IMR-90 (cell line): ENCODE measurements at regions not wholly inside any gene's neighbourhood (a gene's known extent, or its start where the extent isn't known, plus 50 kb on each side); places are given as distances from the start of the nearest gene placed in this dataset.

Experiments used
- ATAC-seq: fragments of 200-7000 bp; cut with Tn5 transposase; 2 replicates; pipeline ENCODE4 v1.9.1; 2020; ENCODE audit warnings: low read depth, mild to moderate bottlenecking, moderate library complexity
- BruUV-seq: library from RNA; stranded (reverse); fragments of 400-500 nt; replicated peaks from 2 replicates; lab custom pipeline; 2021; lab: Mats Ljungman, UMichigan
- CTCF ChIA-PET: fragments of 300-600 bp; formaldehyde crosslinking; extraction: SDS; loops from one replicate; lab custom pipeline; 2021; ENCODE audit warnings: antibody characterized with exemption; lab: Yijun Ruan, JAX
- POLR2A ChIA-PET: fragments of 300-600 bp; sonication (Branson Sonifier 250); formaldehyde crosslinking; loops from one replicate; lab custom pipeline; 2022; ENCODE audit warnings: antibody characterized with exemption; ENCODE audit not compliant: unreplicated experiment; lab: Charles Lee
- DNase-seq: peaks from one replicate; pipeline ENCODE4 v3.0.0; 2013
- H2AFZ ChIP-seq: replicated peaks from 2 replicates; pipeline ENCODE3; 2013; ENCODE audit warnings: low read length, mild to moderate bottlenecking; ENCODE audit not compliant: poor library complexity
- H2AK5ac ChIP-seq: 2 replicates; pipeline ENCODE4 v1.6.1; 2013; ENCODE audit warnings: low read depth, low read length, inconsistent platforms
- H2AK9ac ChIP-seq: replicated peaks from 2 replicates; pipeline ENCODE3; 2013; ENCODE audit warnings: mild to moderate bottlenecking, low read depth, low read length, moderate library complexity; ENCODE audit not compliant: poor library complexity
- H2BK120ac ChIP-seq: 2 replicates; pipeline ENCODE4 v1.6.1; 2013; ENCODE audit warnings: low read depth, low read length, inconsistent platforms
- H2BK15ac ChIP-seq: 3 replicates; pipeline ENCODE4 v1.6.1; 2013; ENCODE audit warnings: low read depth, low read length, inconsistent platforms
- H2BK20ac ChIP-seq: 2 replicates; pipeline ENCODE4 v1.6.1; 2013; ENCODE audit warnings: low read depth, mild to moderate bottlenecking, inconsistent platforms, low read length, moderate library complexity
- H2BK5ac ChIP-seq: 2 replicates; pipeline ENCODE4 v1.6.1; 2013; ENCODE audit warnings: mild to moderate bottlenecking, low read depth, low read length, inconsistent platforms; ENCODE audit not compliant: poor library complexity, severe bottlenecking
- H3K14ac ChIP-seq: replicated peaks from 2 replicates; pipeline ENCODE4 v1.6.1; 2013; ENCODE audit warnings: low read depth, low read length, inconsistent platforms
- H3K18ac ChIP-seq: 2 replicates; pipeline ENCODE4 v1.6.1; 2013; ENCODE audit warnings: low read depth, low read length, control low read depth
- H3K23ac ChIP-seq: 2 replicates; pipeline ENCODE4 v1.6.1; 2013; ENCODE audit warnings: low read depth, low read length, inconsistent platforms
- H3K27ac ChIP-seq: 2 replicates; pipeline ENCODE4 v1.5.1; 2013; ENCODE audit warnings: mild to moderate bottlenecking, control low read depth, low read length; ENCODE audit not compliant: insufficient read depth
- H3K27me3 ChIP-seq: 2 replicates; pipeline ENCODE4 v1.6.1; 2013; ENCODE audit warnings: low read length; ENCODE audit not compliant: control insufficient read depth, insufficient read depth
- H3K36me3 ChIP-seq: 2 replicates; pipeline ENCODE4 v1.6.1; 2013; ENCODE audit warnings: low read length, mixed read lengths; ENCODE audit not compliant: control insufficient read depth, insufficient read depth
- H3K4ac ChIP-seq: 2 replicates; pipeline ENCODE4 v1.6.1; 2013; ENCODE audit warnings: low read depth, low read length, inconsistent platforms
- H3K4me1 ChIP-seq: 2 replicates; pipeline ENCODE4 v1.6.1; 2013; ENCODE audit warnings: low read length, mixed read lengths; ENCODE audit not compliant: control insufficient read depth, insufficient read depth
- H3K4me2 ChIP-seq: 2 replicates; pipeline ENCODE4 v1.6.1; 2013; ENCODE audit warnings: low read depth, mild to moderate bottlenecking, control low read depth, low read length, moderate library complexity
- H3K4me3 ChIP-seq: 2 replicates; pipeline ENCODE4 v1.5.1; 2013; ENCODE audit warnings: low read depth, mild to moderate bottlenecking, control low read depth, low read length, moderate library complexity; ENCODE audit not compliant: insufficient read depth
- H3K56ac ChIP-seq: 2 replicates; pipeline ENCODE4 v1.6.1; 2013; ENCODE audit warnings: low read length, inconsistent platforms; ENCODE audit not compliant: insufficient read depth; ENCODE audit errors: extremely low read depth
- H3K79me1 ChIP-seq, 2 experiments: 2 replicates each; pipeline ENCODE4 v1.6.1; 2013; ENCODE audit warnings: low read length in 2 of 2, inconsistent platforms in 1 of 2, low read depth in 1 of 2
- H3K9ac ChIP-seq: 2 replicates; pipeline ENCODE4 v1.6.1; 2013; ENCODE audit warnings: low read depth, low read length, control low read depth
- H3K9me1 ChIP-seq: 2 replicates; pipeline ENCODE4 v1.6.1; 2013; ENCODE audit warnings: low read length, inconsistent platforms; ENCODE audit not compliant: insufficient read depth
- H3K9me3 ChIP-seq: 2 replicates; pipeline ENCODE4 v1.6.1; 2013; ENCODE audit warnings: low read length; ENCODE audit not compliant: control insufficient read depth, insufficient read depth
- H4K20me1 ChIP-seq: 2 replicates; pipeline ENCODE4 v1.6.1; 2013; ENCODE audit warnings: low read length, inconsistent platforms; ENCODE audit not compliant: insufficient read depth
- H4K5ac ChIP-seq: 2 replicates; pipeline ENCODE4 v1.6.1; 2013; ENCODE audit warnings: mild to moderate bottlenecking, low read depth, low read length, control low read depth
- H4K8ac ChIP-seq, 2 experiments: 2 replicates each; pipeline ENCODE4 v1.6.1; 2013; ENCODE audit warnings: low read depth in 2 of 2, low read length in 2 of 2, control low read depth in 1 of 2, inconsistent platforms in 1 of 2
- H4K91ac ChIP-seq: 2 replicates; pipeline ENCODE4 v1.6.1; 2013; ENCODE audit warnings: low read depth, low read length, inconsistent platforms; ENCODE audit not compliant: insufficient read depth
- BHLHE40 ChIP-seq: fragments of 150-350 bp; IDR thresholded peaks from 2 replicates; pipeline ENCODE4 v1.6.1; 2016; ENCODE audit warnings: mild to moderate bottlenecking, low read depth, low read length
- CEBPB ChIP-seq: IDR thresholded peaks from 2 replicates; pipeline ENCODE4 v1.6.1; 2012; ENCODE audit warnings: low read depth, low read length, improper control_type of control experiment
- FOS ChIP-seq: fragments of 150-350 bp; IDR thresholded peaks from 2 replicates; pipeline ENCODE4 v1.6.1; 2016; ENCODE audit warnings: low read depth, low read length
- MAFK ChIP-seq: IDR thresholded peaks from 2 replicates; pipeline ENCODE4 v1.6.1; 2012; ENCODE audit warnings: low read depth, low read length, improper control_type of control experiment
- MAZ ChIP-seq: IDR thresholded peaks from 2 replicates; pipeline ENCODE4 v1.6.1; 2012; ENCODE audit warnings: low read depth, mild to moderate bottlenecking, low read length, improper control_type of control experiment, moderate library complexity, borderline replicate concordance
- MXI1 ChIP-seq: IDR thresholded peaks from 2 replicates; pipeline ENCODE4 v1.6.1; 2012; ENCODE audit warnings: low read depth, mild to moderate bottlenecking, low read length, moderate library complexity, borderline replicate concordance
- NFE2L2 ChIP-seq: fragments of 150-350 bp; IDR thresholded peaks from 2 replicates; pipeline ENCODE4 v1.6.1; 2016; ENCODE audit warnings: low read depth, mild to moderate bottlenecking, low read length
- POLR2A ChIP-seq: IDR thresholded peaks from 2 replicates; pipeline ENCODE4 v1.6.1; 2012; ENCODE audit warnings: mild to moderate bottlenecking, low read depth, low read length
- RAD21 ChIP-seq: IDR thresholded peaks from 2 replicates; pipeline ENCODE4 v1.6.1; 2012; ENCODE audit warnings: low read length, improper control_type of control experiment
- RCOR1 ChIP-seq: IDR thresholded peaks from 2 replicates; pipeline ENCODE4 v1.6.1; 2012; ENCODE audit warnings: mild to moderate bottlenecking, low read length, improper control_type of control experiment; ENCODE audit not compliant: insufficient replicate concordance
- RFX5 ChIP-seq: IDR thresholded peaks from 2 replicates; pipeline ENCODE4 v1.8.0; 2012; ENCODE audit warnings: low read depth, mild to moderate bottlenecking, low read length, moderate library complexity
- SMC3 ChIP-seq: fragments of 150-350 bp; IDR thresholded peaks from 2 replicates; pipeline ENCODE4 v1.6.1; 2016; ENCODE audit warnings: low read depth, mild to moderate bottlenecking, antibody characterized with exemption, low read length, moderate library complexity
- USF2 ChIP-seq: fragments of 150-350 bp; IDR thresholded peaks from 2 replicates; pipeline ENCODE4 v1.6.1; 2017; ENCODE audit warnings: mild to moderate bottlenecking, antibody characterized with exemption, low read length, low read depth
- WGBS, 2 experiments: methylation state at CpG; one replicate each; pipeline versions ENCODE4 v1.1.5 to v1.1.7; 2013; ENCODE audit warnings: missing lambda C conversion rate in 2 of 2; ENCODE audit not compliant: insufficient read length in 1 of 2; ENCODE audit errors: extremely low coverage in 2 of 2; 5-methylcytosine and 5-hydroxymethylcytosine counted together
- dilution Hi-C: fragments of 300-500 bp; cut with HindIII; formaldehyde crosslinking; loops from one replicate; pipeline ENCODE4 v1.14.3; 2018; ENCODE audit warnings: low sequenced_read_pairs; ENCODE audit not compliant: unreplicated experiment
- in situ Hi-C: fragments of 300-500 bp; cut with MboI; formaldehyde crosslinking; loops from 3 replicates; pipeline ENCODE4 v1.14.3; 2019; ENCODE audit warnings: low sequenced_read_pairs, inconsistent platforms, mixed read lengths
- intact Hi-C: fragments of 100-400 bp; cut with micrococcal nuclease; formaldehyde crosslinking; loops from 2 replicates; pipeline ENCODE4 v1.10.0; 2022
- TF ChIP-seq, protein P1 (sequence below): fragments of 150-350 bp; IDR thresholded peaks from 2 replicates; pipeline ENCODE4 v1.6.1; 2016; ENCODE audit warnings: low read depth, mild to moderate bottlenecking, low read length, moderate library complexity, borderline replicate concordance
- TF ChIP-seq, protein P2 (sequence below): conservative IDR thresholded peaks from 2 replicates; pipeline ENCODE4 v1.5.1; 2012; ENCODE audit warnings: mild to moderate bottlenecking, low read depth, low read length, improper control_type of control experiment

DNA sequence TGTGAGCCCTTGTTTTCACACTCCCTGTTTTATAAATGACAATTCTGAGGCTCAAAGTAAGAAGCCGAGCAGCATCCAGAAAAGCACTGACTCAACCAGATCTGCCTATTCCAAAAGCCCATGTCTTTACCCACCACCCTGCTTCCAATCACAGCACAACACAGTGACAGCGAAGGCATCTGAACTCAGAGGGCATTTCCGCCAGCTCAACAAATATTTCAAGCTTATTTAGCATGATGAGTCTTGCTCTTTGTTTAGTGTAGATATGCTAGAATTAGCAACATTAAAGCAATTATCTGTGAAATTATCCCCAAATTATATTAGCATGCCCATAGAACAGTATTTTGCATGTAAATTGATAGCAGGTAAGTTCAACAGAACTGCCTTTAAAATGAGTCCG, 359.1 kb upstream of the RAB6C start:
- Histone ChIP-seq H3K18ac (no peak overlapping the region), H3K23ac (no peak overlapping the region), H3K4me1 (no peaks in the 10 kb centered on the region), H4K8ac (no peak overlapping the region), H2BK120ac (no peak overlapping the region), H3K27ac (no peak overlapping the region), H4K5ac (no peak overlapping the region), H3K9me1 (no peaks in the 10 kb centered on the region), H4K20me1 (no peaks in the 10 kb centered on the region), H2AFZ (no peak overlapping the region), H2BK5ac (no peak overlapping the region), H4K91ac (no peak overlapping the region), H3K79me1 (no peaks in the 10 kb centered on the region), H3K4ac (no peak overlapping the region), H3K56ac (no peak overlapping the region), H2AK5ac (no peak overlapping the region), H3K9me3 (peaks cover 28% of the 10 kb centered on the region), H2BK20ac (no peak overlapping the region), H3K14ac (no peak overlapping the region), H3K4me2 (no peak overlapping the region), H3K4me3 (no peak overlapping the region), H2AK9ac (no peak overlapping the region), H2BK15ac (no peak overlapping the region), H3K9ac (no peak overlapping the region), H3K27me3 (no peaks in the 10 kb centered on the region), H3K36me3 (no peaks in the 10 kb centered on the region)
- WGBS, 2 experiments: no CpG with 5 or more reads among the region's 4 CpGs
- CTCF ChIA-PET: no interaction called here
- dilution Hi-C loops (no loop called here), in situ Hi-C loops (no loop called here), intact Hi-C loops (no loop called here)
- TF ChIP-seq USF2 (no peak), NFE2L2 (no peak), MAFK (no peak), BHLHE40 (no peak), RFX5 (no peak), FOS (no peak), RCOR1 (no peak), MXI1 (no peak), CEBPB (no peak), POLR2A (no peak), RAD21 (no peak), SMC3 (no peak), MAZ (no peak)
- TF ChIP-seq, protein P1, sequence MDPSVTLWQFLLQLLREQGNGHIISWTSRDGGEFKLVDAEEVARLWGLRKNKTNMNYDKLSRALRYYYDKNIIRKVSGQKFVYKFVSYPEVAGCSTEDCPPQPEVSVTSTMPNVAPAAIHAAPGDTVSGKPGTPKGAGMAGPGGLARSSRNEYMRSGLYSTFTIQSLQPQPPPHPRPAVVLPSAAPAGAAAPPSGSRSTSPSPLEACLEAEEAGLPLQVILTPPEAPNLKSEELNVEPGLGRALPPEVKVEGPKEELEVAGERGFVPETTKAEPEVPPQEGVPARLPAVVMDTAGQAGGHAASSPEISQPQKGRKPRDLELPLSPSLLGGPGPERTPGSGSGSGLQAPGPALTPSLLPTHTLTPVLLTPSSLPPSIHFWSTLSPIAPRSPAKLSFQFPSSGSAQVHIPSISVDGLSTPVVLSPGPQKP: no peak
- TF ChIP-seq, protein P2, sequence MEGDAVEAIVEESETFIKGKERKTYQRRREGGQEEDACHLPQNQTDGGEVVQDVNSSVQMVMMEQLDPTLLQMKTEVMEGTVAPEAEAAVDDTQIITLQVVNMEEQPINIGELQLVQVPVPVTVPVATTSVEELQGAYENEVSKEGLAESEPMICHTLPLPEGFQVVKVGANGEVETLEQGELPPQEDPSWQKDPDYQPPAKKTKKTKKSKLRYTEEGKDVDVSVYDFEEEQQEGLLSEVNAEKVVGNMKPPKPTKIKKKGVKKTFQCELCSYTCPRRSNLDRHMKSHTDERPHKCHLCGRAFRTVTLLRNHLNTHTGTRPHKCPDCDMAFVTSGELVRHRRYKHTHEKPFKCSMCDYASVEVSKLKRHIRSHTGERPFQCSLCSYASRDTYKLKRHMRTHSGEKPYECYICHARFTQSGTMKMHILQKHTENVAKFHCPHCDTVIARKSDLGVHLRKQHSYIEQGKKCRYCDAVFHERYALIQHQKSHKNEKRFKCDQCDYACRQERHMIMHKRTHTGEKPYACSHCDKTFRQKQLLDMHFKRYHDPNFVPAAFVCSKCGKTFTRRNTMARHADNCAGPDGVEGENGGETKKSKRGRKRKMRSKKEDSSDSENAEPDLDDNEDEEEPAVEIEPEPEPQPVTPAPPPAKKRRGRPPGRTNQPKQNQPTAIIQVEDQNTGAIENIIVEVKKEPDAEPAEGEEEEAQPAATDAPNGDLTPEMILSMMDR: no peak
- DNase-seq (no peak), ATAC-seq (no peak)
- BruUV-seq: no TSS peak
- POLR2A ChIA-PET: no interaction called here
